Midbrain (tissue), 1 donor: ENCODE measurements at regions not wholly inside any gene's neighbourhood (a gene's known extent, or its start where the extent isn't known, plus 50 kb on each side); places are given as distances from the start of the nearest gene placed in this dataset.

Source experiments
- DNase-seq: peaks from one replicate; lab custom pipeline; 2025; lab: John Stamatoyannopoulos, UW

- DNase-seq, result no peak
Measured at GRCh38 chr17:71709946-71710345, 410.9 kb upstream of the SOX9 start.

- DNase-seq, result no peak
Measured at GRCh38 chr17:71710816-71711215, 410.0 kb upstream of the SOX9 start.

GRCh38 chr17:71713846-71714245, 407.0 kb upstream of the SOX9 start:
- no peak for DNase-seq

GRCh38 chr17:71724339-71724738, 396.5 kb upstream of the SOX9 start:
- DNase-seq, result no peak

GRCh38 chr17:71725811-71726210, 395.0 kb upstream of the SOX9 start:
- no peak for DNase-seq

GRCh38 chr17:71726341-71726740, 394.5 kb upstream of the SOX9 start:
- DNase-seq, result no peak

GRCh38 chr17:71727292-71727691, 393.5 kb upstream of the SOX9 start:
- DNase-seq, result no peak

- DNase-seq, result no peak
Measured at GRCh38 chr17:71727723-71728122, 393.1 kb upstream of the SOX9 start.

GRCh38 chr17:71730871-71731270, 389.9 kb upstream of the SOX9 start:
- no peak for DNase-seq

GRCh38 chr17:71735893-71736292, 384.9 kb upstream of the SOX9 start:
- DNase-seq, result no peak

GRCh38 chr17:71740866-71741265, 380.0 kb upstream of the SOX9 start:
- DNase-seq, result peak; percentile 23

- DNase-seq, result no peak
Measured at GRCh38 chr17:71741836-71742235, 379.0 kb upstream of the SOX9 start.

GRCh38 chr17:71748872-71749271, 371.9 kb upstream of the SOX9 start:
- DNase-seq, result no peak

GRCh38 chr17:71753070-71753469, 367.8 kb upstream of the SOX9 start:
- no peak for DNase-seq

- no peak for DNase-seq
Measured at GRCh38 chr17:71757156-71757555, 363.7 kb upstream of the SOX9 start.

GRCh38 chr17:71757956-71758355, 362.9 kb upstream of the SOX9 start:
- DNase-seq, result no peak

GRCh38 chr17:71759422-71760060, 361.3 kb upstream of the SOX9 start:
- no peak for DNase-seq

- no peak for DNase-seq
Measured at GRCh38 chr17:71760062-71760720, 360.6 kb upstream of the SOX9 start.

GRCh38 chr17:71762526-71762925, 358.3 kb upstream of the SOX9 start:
- DNase-seq, result no peak

GRCh38 chr17:71764505-71764904, 356.3 kb upstream of the SOX9 start:
- no peak for DNase-seq

GRCh38 chr17:71765437-71765836, 355.4 kb upstream of the SOX9 start:
- no peak for DNase-seq

- no peak for DNase-seq
Measured at GRCh38 chr17:71769850-71770249, 351.0 kb upstream of the SOX9 start.

- DNase-seq, result no peak
Measured at GRCh38 chr17:71777048-71777640, 343.7 kb upstream of the SOX9 start.

- no peak for DNase-seq
Measured at GRCh38 chr17:71779482-71779881, 341.3 kb upstream of the SOX9 start.
